ENCODE measurements at regions not wholly inside any gene's neighbourhood (a gene's known extent, or its start where the extent isn't known, plus 50 kb on each side); places are given as distances from the start of the nearest gene placed in this dataset.

DNA sequence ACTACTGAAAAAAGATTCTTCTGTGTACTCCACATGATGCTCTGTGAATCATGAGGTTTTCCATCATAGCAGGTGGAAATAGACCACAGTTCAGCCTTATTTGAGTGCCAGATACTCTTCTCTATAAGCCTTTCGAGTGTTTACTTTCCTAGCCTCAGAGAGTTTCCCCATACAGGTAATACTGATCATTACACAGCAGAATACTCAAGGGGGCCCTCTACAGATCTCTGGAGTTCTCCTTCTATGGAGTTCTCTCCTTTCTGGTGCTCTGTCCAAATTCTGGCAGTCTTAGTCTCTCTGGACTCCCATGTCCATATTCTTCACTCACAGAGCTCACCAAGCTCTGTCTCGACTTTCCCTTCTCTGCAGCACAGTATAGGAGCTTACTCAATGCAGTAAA is 175.7 kb upstream of the CARD18 start:
- H3K27ac ChIP-seq (ENCODE audit: control insufficient read depth, insufficient read depth), result no peak overlapping the region
- no peaks in the 10 kb centered on the region for H3K36me3 ChIP-seq (ENCODE audit: control insufficient read depth in 2 of 2, insufficient read depth in 2 of 2, low read length in 1 of 2)
- H3K4me2 ChIP-seq (ENCODE audit: control insufficient read depth, insufficient read depth), result no peak overlapping the region
- ChIA-PET POLR2A (no interaction called here), RAD21 (ENCODE audit: unreplicated experiment) (no interaction called here), SMC1A (ENCODE audit: uncharacterized antibody, unreplicated experiment) (no interaction called here), CTCF (interaction anchor here (1.1 kb wide), 1 partner anchor 16 kb away, joined by 3 read pairs; no protein-coding TSS in a partner anchor)
- DNase-seq (ENCODE audit: low read depth, low spot score) (no peak), ATAC-seq (peak; percentile 32; the same call in 2 of the 3 replicates), FAIRE-seq (no peak)
- no peak overlapping the region for H3K9ac ChIP-seq (ENCODE audit: control insufficient read depth, insufficient read depth, low read length)
- no TSS peak for BruUV-seq (replicated peaks)
- in situ Hi-C loops (cut with MboI) (no loop called here), intact Hi-C loops (cut with micrococcal nuclease; ENCODE audit: unreplicated experiment) (no loop called here)
- no peaks in the 10 kb centered on the region for H3K79me2 ChIP-seq (ENCODE audit: control insufficient read depth, insufficient read depth, low read length)
- no peak overlapping the region for H2AFZ ChIP-seq (ENCODE audit: control insufficient read depth, low read depth, low read length)
- H3K4me1 ChIP-seq (ENCODE audit: control insufficient read depth, insufficient read depth, low read length), result no peaks in the 10 kb centered on the region
- H3K4me3 ChIP-seq, result no peak overlapping the region
- 0% methylated on average over 2 of the region's 2 CpGs for WGBS (ENCODE audit: insufficient coverage, insufficient replicate concordance, low lambda C conversion rate, missing lambda C conversion rate)
- TF ChIP-seq POU2F2 (IDR thresholded peaks at IDR 0.05; ENCODE audit: borderline replicate concordance, low read depth, low read length) (no peak), ZNF384 (IDR thresholded peaks at IDR 0.05; ENCODE audit: borderline replicate concordance, low read depth, low read length) (no peak)
- TF ChIP-seq, protein P1, sequence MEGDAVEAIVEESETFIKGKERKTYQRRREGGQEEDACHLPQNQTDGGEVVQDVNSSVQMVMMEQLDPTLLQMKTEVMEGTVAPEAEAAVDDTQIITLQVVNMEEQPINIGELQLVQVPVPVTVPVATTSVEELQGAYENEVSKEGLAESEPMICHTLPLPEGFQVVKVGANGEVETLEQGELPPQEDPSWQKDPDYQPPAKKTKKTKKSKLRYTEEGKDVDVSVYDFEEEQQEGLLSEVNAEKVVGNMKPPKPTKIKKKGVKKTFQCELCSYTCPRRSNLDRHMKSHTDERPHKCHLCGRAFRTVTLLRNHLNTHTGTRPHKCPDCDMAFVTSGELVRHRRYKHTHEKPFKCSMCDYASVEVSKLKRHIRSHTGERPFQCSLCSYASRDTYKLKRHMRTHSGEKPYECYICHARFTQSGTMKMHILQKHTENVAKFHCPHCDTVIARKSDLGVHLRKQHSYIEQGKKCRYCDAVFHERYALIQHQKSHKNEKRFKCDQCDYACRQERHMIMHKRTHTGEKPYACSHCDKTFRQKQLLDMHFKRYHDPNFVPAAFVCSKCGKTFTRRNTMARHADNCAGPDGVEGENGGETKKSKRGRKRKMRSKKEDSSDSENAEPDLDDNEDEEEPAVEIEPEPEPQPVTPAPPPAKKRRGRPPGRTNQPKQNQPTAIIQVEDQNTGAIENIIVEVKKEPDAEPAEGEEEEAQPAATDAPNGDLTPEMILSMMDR (IDR thresholded peaks at IDR 0.05 in 2 of 3, conservative IDR thresholded peaks at IDR 0.05 in 1 of 3; ENCODE audit: control insufficient read depth in 2 of 3, extremely low read depth in 1 of 3, insufficient read depth in 1 of 3, low read depth in 3 of 3, low read length in 3 of 3), result peak in 1 of 3 experiments; percentile 13; a peak in 1 of 6 replicates
- TF ChIP-seq, protein P2, sequence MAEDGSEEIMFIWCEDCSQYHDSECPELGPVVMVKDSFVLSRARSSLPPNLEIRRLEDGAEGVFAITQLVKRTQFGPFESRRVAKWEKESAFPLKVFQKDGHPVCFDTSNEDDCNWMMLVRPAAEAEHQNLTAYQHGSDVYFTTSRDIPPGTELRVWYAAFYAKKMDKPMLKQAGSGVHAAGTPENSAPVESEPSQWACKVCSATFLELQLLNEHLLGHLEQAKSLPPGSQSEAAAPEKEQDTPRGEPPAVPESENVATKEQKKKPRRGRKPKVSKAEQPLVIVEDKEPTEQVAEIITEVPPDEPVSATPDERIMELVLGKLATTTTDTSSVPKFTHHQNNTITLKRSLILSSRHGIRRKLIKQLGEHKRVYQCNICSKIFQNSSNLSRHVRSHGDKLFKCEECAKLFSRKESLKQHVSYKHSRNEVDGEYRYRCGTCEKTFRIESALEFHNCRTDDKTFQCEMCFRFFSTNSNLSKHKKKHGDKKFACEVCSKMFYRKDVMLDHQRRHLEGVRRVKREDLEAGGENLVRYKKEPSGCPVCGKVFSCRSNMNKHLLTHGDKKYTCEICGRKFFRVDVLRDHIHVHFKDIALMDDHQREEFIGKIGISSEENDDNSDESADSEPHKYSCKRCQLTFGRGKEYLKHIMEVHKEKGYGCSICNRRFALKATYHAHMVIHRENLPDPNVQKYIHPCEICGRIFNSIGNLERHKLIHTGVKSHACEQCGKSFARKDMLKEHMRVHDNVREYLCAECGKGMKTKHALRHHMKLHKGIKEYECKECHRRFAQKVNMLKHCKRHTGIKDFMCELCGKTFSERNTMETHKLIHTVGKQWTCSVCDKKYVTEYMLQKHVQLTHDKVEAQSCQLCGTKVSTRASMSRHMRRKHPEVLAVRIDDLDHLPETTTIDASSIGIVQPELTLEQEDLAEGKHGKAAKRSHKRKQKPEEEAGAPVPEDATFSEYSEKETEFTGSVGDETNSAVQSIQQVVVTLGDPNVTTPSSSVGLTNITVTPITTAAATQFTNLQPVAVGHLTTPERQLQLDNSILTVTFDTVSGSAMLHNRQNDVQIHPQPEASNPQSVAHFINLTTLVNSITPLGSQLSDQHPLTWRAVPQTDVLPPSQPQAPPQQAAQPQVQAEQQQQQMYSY (CRISPR knock-in tag; IDR thresholded peaks at IDR 0.05), result no peak
- H3K9me3 ChIP-seq (replicated peaks; ENCODE audit: control insufficient read depth, insufficient read depth, low read length), result no peaks in the 10 kb centered on the region
- no peaks in the 10 kb centered on the region for H3K27me3 ChIP-seq (replicated peaks in 1 of 2; ENCODE audit: control insufficient read depth in 2 of 2, insufficient read depth in 2 of 2, low read length in 1 of 2)
- no peaks in the 10 kb centered on the region for H4K20me1 ChIP-seq (ENCODE audit: control insufficient read depth, insufficient read depth)

Data from GM12878 (cell line).